PC-3 (cell line): ENCODE measurements at regions not wholly inside any gene's neighbourhood (a gene's known extent, or its start where the extent isn't known, plus 50 kb on each side); places are given as distances from the start of the nearest gene placed in this dataset.

Experiments used
- EZH2 ChIP-seq: fragments of 300-600 bp; sonication (generic); IDR thresholded peaks from one replicate; pipeline ENCODE4 v1.6.1; 2017; ENCODE audit warnings: antibody characterized with exemption, mild to moderate bottlenecking, low read length; ENCODE audit not compliant: unreplicated experiment
- EZH2phosphoT487 ChIP-seq: fragments of 300-600 bp; sonication (generic); IDR thresholded peaks from 2 replicates; pipeline ENCODE4 v1.6.1; 2018; ENCODE audit warnings: mild to moderate bottlenecking, antibody characterized with exemption, low read length, borderline replicate concordance
- TF ChIP-seq, protein P1 (sequence below): fragments of 300-600 bp; sonication (generic); conservative IDR thresholded peaks from 2 replicates; pipeline ENCODE4 v1.5.1; 2017; ENCODE audit warnings: antibody characterized with exemption, low read depth, mild to moderate bottlenecking, low read length

- TF ChIP-seq, protein P1, sequence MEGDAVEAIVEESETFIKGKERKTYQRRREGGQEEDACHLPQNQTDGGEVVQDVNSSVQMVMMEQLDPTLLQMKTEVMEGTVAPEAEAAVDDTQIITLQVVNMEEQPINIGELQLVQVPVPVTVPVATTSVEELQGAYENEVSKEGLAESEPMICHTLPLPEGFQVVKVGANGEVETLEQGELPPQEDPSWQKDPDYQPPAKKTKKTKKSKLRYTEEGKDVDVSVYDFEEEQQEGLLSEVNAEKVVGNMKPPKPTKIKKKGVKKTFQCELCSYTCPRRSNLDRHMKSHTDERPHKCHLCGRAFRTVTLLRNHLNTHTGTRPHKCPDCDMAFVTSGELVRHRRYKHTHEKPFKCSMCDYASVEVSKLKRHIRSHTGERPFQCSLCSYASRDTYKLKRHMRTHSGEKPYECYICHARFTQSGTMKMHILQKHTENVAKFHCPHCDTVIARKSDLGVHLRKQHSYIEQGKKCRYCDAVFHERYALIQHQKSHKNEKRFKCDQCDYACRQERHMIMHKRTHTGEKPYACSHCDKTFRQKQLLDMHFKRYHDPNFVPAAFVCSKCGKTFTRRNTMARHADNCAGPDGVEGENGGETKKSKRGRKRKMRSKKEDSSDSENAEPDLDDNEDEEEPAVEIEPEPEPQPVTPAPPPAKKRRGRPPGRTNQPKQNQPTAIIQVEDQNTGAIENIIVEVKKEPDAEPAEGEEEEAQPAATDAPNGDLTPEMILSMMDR = no peak
- no peak for TF ChIP-seq EZH2
- TF ChIP-seq EZH2phosphoT487 = no peak
Measured at GRCh38 chrX:16480049-16480448, 169.9 kb upstream of the S100G start.
